Urinary bladder (tissue), 4 donors: ENCODE measurements at regions not wholly inside any gene's neighbourhood (a gene's known extent, or its start where the extent isn't known, plus 50 kb on each side); places are given as distances from the start of the nearest gene placed in this dataset. TPM values are rescaled to one million over a fixed set of nuclear protein-coding genes. Genes with fewer than 3 reads are reported as not detected.

ENCODE experiments used
- DNase-seq: peaks from one replicate; pipeline ENCODE4 v3.0.0-alpha.2; 2015; ENCODE audit errors: extremely low spot score
- H3K27ac ChIP-seq: one replicate; pipeline ENCODE4 v1.5.1; 2013; ENCODE audit warnings: low read depth, mild to moderate bottlenecking, moderate library complexity
- H3K36me3 ChIP-seq: one replicate; pipeline ENCODE4 v1.6.1; 2013; ENCODE audit warnings: mild to moderate bottlenecking, moderate library complexity; ENCODE audit not compliant: insufficient read depth
- H3K4me1 ChIP-seq: one replicate; pipeline ENCODE4 v1.6.1; 2013; ENCODE audit warnings: mild to moderate bottlenecking, moderate library complexity; ENCODE audit not compliant: insufficient read depth
- H3K4me3 ChIP-seq: one replicate; pipeline ENCODE4 v1.5.1; 2013; ENCODE audit warnings: low read depth, low read length
- WGBS: extraction: QIAGEN DNeasy Blood & Tissue Kit; methylation state at CpG from one replicate; pipeline ENCODE4 v1.1.7; 2013; 5-methylcytosine and 5-hydroxymethylcytosine counted together
- small RNA-seq: library from RNA; depleted of rRNA; stranded (forward); fragments of <200 nt; gene quantifications from one replicate; pipeline ENCODE3, GENCODE V24; 2014
- donor health status: healthy with polysubstance abuse.
- donor health status: healthy.

GRCh38 chr4:166675411-166675810 is 558.9 kb downstream of the SPOCK3 start:
- Histone ChIP-seq H3K27ac (no peak overlapping the region), H3K4me1 (no peaks in the 10 kb centered on the region), H3K4me3 (no peak overlapping the region), H3K36me3 (no peaks in the 10 kb centered on the region)
- 63% methylated on average over 4 of the region's 4 CpGs for WGBS
- no peak for DNase-seq

GRCh38 chr4:166680796-166681195 is 553.5 kb downstream of the SPOCK3 start:
- H3K36me3 ChIP-seq, result no peaks in the 10 kb centered on the region
- no peaks in the 10 kb centered on the region for H3K4me1 ChIP-seq
- H3K4me3 ChIP-seq, result no peak overlapping the region
- no peak for DNase-seq
- H3K27ac ChIP-seq, result no peak overlapping the region
- WGBS, result 49% methylated on average over 1 of the region's 1 CpG

GRCh38 chr4:166682200-166682599 is 552.1 kb downstream of the SPOCK3 start:
- 66% methylated on average over 3 of the region's 3 CpGs for WGBS
- DNase-seq, result no peak

More at GRCh38 chr4:166682200-166682599, 552.1 kb downstream of the SPOCK3 start:
- Histone ChIP-seq H3K4me3 (no peak overlapping the region), H3K27ac (no peak overlapping the region), H3K36me3 (no peaks in the 10 kb centered on the region), H3K4me1 (no peaks in the 10 kb centered on the region)

Small RNAs in the stretch of these regions (small RNA-seq; reads per million reads assigned to genes)
- gene RF00019, result not detected
